ENCODE measurements at regions not wholly inside any gene's neighbourhood (a gene's known extent, or its start where the extent isn't known, plus 50 kb on each side); places are given as distances from the start of the nearest gene placed in this dataset.
"Not testable (repeated sequence)": the region's sequence is repeated elsewhere in the genome, so short reads cannot be mapped to it uniquely, and the experiment has no call there.

DNA sequence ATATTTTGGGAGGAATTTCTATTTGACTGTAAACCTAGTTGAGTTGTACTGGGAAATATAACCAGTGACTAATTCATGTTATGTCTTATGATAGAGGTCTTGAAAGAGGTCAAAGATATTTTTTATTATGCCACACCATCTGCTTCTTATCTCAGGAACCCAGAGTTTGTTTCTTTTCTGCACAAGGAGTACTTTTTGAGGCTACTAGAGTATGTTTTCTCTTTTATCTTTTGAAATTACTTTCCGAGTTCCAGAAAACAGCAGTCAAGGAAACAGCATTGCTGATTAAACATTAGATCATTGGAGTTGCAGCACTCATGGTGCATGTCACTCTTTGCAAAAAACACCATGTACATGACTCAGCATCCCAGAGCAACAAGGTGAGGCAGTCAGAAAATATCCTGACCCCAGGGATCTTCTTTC, 645.8 kb upstream of the NR2F2 start:
- DNase-seq, result no peak

- no peak for DNase-seq
Measured at GRCh38 chr15:95687061-95687460, 643.4 kb upstream of the NR2F2 start.

- DNase-seq, result no peak
Measured at GRCh38 chr15:95687686-95688085, 642.8 kb upstream of the NR2F2 start.

DNA sequence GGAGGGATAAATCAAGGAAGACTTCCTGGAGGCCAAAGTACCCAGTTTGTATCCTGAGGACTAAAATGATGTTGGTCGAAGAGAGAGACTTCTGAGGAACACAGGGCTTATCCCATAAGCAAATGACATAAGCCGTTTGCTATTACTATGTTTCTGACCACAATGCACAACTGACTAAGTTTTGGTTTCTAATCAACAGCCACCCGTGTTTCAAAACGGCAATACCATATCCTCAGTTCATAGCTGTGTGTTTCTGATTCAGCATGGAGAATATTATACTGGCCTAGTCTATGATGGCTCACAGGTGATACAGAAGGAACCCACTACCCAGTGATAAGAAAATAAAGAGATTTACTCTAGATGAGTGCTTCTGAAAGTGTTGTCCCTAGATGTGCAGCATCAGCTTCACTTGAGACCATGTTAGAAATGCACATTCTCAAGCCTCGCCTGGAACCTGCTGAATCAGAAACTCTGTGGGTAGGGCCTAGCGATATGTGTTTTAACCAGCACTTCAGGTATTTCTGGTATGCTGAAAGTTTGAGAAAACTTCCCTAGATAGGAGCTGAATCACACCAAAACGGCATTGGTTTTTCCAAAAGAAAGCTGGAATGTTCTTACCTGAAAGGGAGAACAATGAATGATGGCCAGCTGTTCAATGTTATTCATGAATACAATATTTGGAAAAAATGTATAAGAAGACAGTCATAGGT, 639.7 kb upstream of the NR2F2 start:
- no peak for DNase-seq

GRCh38 chr15:95693917-95694316, 636.6 kb upstream of the NR2F2 start:
- no peak for DNase-seq

DNA sequence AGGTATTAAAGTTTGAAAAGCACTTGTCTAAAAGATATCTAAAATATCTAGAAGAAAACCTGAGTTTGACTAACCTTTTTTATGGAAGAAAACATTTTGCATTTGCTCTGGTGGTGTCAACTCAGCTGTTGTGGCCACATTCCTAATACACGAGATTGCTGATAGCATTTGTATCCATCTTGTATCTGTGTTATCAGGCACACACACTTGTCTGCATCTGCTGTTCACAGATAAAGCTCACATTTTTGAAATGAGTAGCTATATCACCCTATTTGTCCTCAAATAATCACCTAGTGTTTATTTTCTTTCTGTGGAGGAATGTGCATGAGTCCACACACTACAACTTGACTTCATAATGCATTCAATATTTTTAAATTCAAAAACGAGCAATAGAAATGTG, 632.3 kb upstream of the NR2F2 start:
- no peak for DNase-seq

GRCh38 chr15:95698951-95699350, 631.5 kb upstream of the NR2F2 start:
- no peak for DNase-seq

DNA sequence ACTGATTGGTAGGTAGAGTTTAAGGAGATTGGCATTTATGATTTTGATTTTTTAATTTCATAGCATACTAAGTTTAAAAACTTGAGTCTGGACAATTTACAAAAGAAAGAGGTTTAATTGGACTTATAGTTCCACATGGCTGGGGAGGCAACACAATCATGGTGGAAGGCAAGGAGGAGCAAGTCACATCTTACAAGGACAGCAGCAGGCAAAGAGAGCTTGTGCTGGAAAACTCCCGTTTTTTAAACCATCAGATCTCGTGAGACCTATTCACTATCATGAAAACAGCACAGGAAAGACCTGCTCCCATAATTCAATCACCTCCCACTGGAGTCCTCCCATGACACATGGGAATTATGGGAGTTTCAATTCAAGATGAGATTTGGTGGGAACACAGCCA, 630.9 kb upstream of the NR2F2 start:
- no peak for DNase-seq

- DNase-seq, result not testable (repeated sequence)
Measured at GRCh38 chr15:95700692-95701091, 629.8 kb upstream of the NR2F2 start.

DNA sequence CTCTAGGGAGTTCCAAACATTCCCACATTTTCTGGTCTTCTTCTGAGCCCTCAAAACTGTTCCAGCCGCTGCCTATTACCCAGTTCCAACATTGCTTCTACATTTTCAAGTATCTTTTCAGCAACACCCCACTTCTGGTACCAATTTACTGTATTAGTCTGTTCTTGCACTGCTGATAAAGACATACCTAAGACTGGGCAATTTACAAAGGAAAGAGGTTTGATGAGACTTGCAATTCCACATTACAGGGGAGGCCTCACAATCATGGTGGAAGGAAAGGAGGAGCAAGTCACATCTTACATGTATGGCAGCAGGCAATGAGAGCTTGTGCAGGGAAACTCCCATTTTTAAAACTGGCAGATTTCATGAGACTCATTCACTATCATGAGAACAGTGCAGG, 629.1 kb upstream of the NR2F2 start:
- DNase-seq, result no peak

- no peak for DNase-seq
Measured at GRCh38 chr15:95709959-95710695, 620.4 kb upstream of the NR2F2 start.

- no peak for DNase-seq
Measured at GRCh38 chr15:95712785-95713184, 617.7 kb upstream of the NR2F2 start.

GRCh38 chr15:95713324-95713723, 617.2 kb upstream of the NR2F2 start:
- no peak for DNase-seq

DNA sequence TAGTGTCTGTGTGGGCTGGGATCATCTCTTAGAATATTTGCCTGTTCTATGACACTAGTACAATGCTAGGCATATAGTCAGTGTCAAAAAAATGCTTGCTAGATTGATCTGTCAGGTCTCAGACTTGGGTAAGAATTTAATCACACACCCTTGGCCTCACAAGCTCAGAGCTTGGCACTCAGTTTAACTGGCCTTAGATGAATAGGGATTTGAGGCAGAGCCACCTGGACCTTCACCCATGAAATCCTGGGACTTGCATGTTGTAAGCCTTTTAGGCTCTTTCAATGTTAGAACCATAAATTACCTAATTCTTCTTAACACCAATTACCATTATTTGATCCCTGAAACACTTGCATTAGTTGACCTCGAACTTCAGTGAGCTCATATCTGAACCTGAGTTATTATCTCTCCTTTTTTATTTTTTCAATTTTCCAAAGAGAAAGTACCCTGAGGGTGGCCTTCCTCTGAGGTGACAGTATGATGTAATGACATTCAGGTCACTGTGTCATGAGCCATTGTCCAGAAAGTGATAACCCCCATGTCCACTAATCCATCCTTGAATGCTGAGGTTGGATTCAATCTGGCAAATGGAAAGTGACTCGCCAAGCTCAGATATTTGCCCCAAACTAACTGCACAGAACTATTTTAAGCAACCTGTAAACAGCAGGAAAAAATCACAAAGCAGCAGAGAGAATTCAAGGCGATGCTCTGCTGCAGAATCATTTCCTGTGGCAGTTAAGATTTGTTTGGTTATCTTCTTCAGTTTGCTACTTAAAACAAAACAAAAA, 615.2 kb upstream of the NR2F2 start:
- DNase-seq, result no peak

DNA sequence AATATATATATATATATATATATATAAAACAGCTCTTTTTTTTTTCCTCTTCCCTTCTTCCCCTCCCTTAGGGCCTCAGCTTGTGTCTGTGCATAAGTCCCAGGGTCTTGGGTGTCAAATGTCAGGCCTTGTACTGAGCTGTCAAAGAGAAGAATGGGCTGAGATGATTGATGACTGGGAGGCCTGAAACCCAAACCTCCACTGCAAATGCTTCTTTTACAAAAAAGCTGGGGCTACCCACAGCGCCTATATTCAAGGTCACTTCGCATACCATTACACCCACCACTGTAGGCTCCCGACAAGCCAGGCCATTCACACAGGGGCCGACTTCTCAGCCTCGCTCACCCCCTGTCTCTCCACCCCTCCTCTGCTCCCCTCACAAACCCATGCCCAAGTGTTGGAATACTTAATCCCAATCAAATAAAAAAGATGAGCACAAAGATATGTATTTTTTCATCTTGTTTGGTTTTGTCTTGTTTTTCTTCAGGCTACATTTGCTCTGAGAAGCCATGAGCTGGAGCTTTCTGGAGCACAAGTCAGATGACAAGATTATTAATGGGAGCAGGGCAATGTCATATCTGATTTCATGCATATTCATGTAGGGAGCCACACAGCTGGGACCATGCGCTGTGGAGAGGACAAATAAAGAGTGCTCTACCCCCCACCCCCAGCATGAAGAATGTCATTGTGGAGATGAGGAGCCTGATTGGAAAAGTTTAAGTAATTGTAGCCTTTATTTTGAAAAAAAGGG, 614.4 kb upstream of the NR2F2 start:
- DNase-seq, result no peak

- DNase-seq, result no peak
Measured at GRCh38 chr15:95716708-95717107, 613.8 kb upstream of the NR2F2 start.

DNA sequence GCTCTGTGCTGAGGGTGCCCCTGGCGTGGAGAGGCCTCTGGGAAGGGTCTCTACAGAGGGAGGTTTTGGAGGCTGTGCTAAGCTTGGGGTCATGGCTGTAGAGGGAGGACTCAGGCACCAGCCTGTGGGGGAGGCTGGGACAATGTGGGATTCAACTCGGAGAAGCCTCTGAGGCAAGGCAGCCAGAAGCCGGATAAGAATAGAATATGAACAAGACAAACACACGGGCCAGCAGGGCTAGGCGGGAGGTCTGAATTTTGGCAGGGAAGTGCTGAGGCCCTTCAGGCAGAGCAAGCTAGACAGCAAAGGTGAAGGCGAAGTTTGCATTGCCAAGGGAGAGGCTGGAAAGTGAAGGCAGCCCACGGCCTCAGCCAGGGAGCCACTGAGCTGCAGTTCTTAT, 612.1 kb upstream of the NR2F2 start:
- DNase-seq, result no peak

GRCh38 chr15:95724908-95725633, 605.4 kb upstream of the NR2F2 start:
- DNase-seq, result no peak

GRCh38 chr15:95726891-95727290, 603.6 kb upstream of the NR2F2 start:
- DNase-seq, result no peak

- no peak for DNase-seq
Measured at GRCh38 chr15:95733931-95734330, 596.6 kb upstream of the NR2F2 start.

GRCh38 chr15:95734422-95735316, 595.8 kb upstream of the NR2F2 start:
- DNase-seq, result no peak
